NB4 (cell line): ENCODE measurements at regions not wholly inside any gene's neighbourhood (a gene's known extent, or its start where the extent isn't known, plus 50 kb on each side); places are given as distances from the start of the nearest gene placed in this dataset.

Experiments
- CTCF ChIP-seq: IDR thresholded peaks from one replicate; pipeline ENCODE4 v1.5.1; 2012; ENCODE audit warnings: low read depth, low read length
- MAX ChIP-seq: IDR thresholded peaks from 2 replicates; pipeline ENCODE4 v1.6.1; 2011; ENCODE audit warnings: low read depth, low read length
- MYC ChIP-seq: IDR thresholded peaks from 2 replicates; pipeline ENCODE4 v1.6.1; 2011; ENCODE audit warnings: low read depth, low read length
- POLR2A ChIP-seq: IDR thresholded peaks from 2 replicates; pipeline ENCODE4 v1.6.1; 2011; ENCODE audit warnings: mild to moderate bottlenecking; ENCODE audit not compliant: insufficient read length; ENCODE audit errors: extremely low read depth

GRCh38 chr7:140245611-140246105 lies 68.9 kb upstream of the KDM7A start:
- TF ChIP-seq CTCF (no peak), POLR2A (no peak), MAX (no peak), MYC (no peak)
